ENCODE measurements at regions not wholly inside any gene's neighbourhood (a gene's known extent, or its start where the extent isn't known, plus 50 kb on each side); places are given as distances from the start of the nearest gene placed in this dataset.

- TF ChIP-seq POLR2A (IDR thresholded peaks at IDR 0.05) (no peak), CTCF (IDR thresholded peaks at IDR 0.05) (no peak), POLR2AphosphoS5 (IDR thresholded peaks at IDR 0.05; ENCODE audit: insufficient read depth in 1 of 2, low read depth in 1 of 2) (no peak)
- no peak overlapping the region for H3K4me3 ChIP-seq
- no peaks in the 10 kb centered on the region for H3K9me3 ChIP-seq
- H3K27me3 ChIP-seq, result no peaks in the 10 kb centered on the region
- no peaks in the 10 kb centered on the region for H3K4me1 ChIP-seq
- H3K27ac ChIP-seq, result no peak overlapping the region
- intact Hi-C loops (cut with DNase I), result no loop called here
- DNase-seq (ENCODE audit: extremely low spot score in 2 of 2), result no peak
- no peaks in the 10 kb centered on the region for H3K36me3 ChIP-seq
Observed at GRCh38 chr3:43962043-43962442, 271.3 kb downstream of the ABHD5 start.

GRCh38 chr3:43963208-43963607 is 272.5 kb downstream of the ABHD5 start:
- TF ChIP-seq POLR2AphosphoS5 (IDR thresholded peaks at IDR 0.05; ENCODE audit: insufficient read depth in 1 of 2, low read depth in 1 of 2), result no peak
- TF ChIP-seq POLR2A (IDR thresholded peaks at IDR 0.05), result no peak
- Histone ChIP-seq H3K36me3 (no peaks in the 10 kb centered on the region), H3K4me1 (no peaks in the 10 kb centered on the region), H3K27me3 (no peaks in the 10 kb centered on the region), H3K27ac (no peak overlapping the region), H3K9me3 (no peaks in the 10 kb centered on the region), H3K4me3 (no peak overlapping the region)
- DNase-seq (ENCODE audit: extremely low spot score in 2 of 2), result no peak
- intact Hi-C loops (cut with DNase I), result no loop called here

GRCh38 chr3:43964640-43965039 is 273.9 kb downstream of the ABHD5 start:
- DNase-seq (ENCODE audit: extremely low spot score in 2 of 2), result no peak
- no peak for TF ChIP-seq POLR2AphosphoS5 (IDR thresholded peaks at IDR 0.05; ENCODE audit: insufficient read depth in 1 of 2, low read depth in 1 of 2)
- Histone ChIP-seq H3K36me3 (no peaks in the 10 kb centered on the region), H3K27ac (no peak overlapping the region), H3K9me3 (no peaks in the 10 kb centered on the region), H3K27me3 (no peaks in the 10 kb centered on the region), H3K4me3 (no peak overlapping the region), H3K4me1 (no peaks in the 10 kb centered on the region)
- intact Hi-C loops (cut with DNase I), result no loop called here

- H3K27me3 ChIP-seq, result no peaks in the 10 kb centered on the region
- DNase-seq (ENCODE audit: extremely low spot score in 2 of 2), result no peak
- H3K4me3 ChIP-seq, result no peak overlapping the region
- H3K9me3 ChIP-seq, result no peaks in the 10 kb centered on the region
- H3K4me1 ChIP-seq, result no peaks in the 10 kb centered on the region
- TF ChIP-seq CTCF (IDR thresholded peaks at IDR 0.05) (no peak), POLR2A (IDR thresholded peaks at IDR 0.05) (no peak), POLR2AphosphoS5 (IDR thresholded peaks at IDR 0.05; ENCODE audit: insufficient read depth in 1 of 2, low read depth in 1 of 2) (no peak)
- no peak overlapping the region for H3K27ac ChIP-seq
- H3K36me3 ChIP-seq, result no peaks in the 10 kb centered on the region
- intact Hi-C loops (cut with DNase I), result no loop called here
Observed at GRCh38 chr3:43965656-43966055, 274.9 kb downstream of the ABHD5 start.

- Histone ChIP-seq H3K27ac (no peak overlapping the region), H3K4me3 (no peak overlapping the region), H3K4me1 (no peaks in the 10 kb centered on the region), H3K9me3 (no peaks in the 10 kb centered on the region), H3K36me3 (no peaks in the 10 kb centered on the region), H3K27me3 (no peaks in the 10 kb centered on the region)
- DNase-seq (ENCODE audit: extremely low spot score in 2 of 2), result no peak
- TF ChIP-seq CTCF (IDR thresholded peaks at IDR 0.05) (no peak), POLR2AphosphoS5 (IDR thresholded peaks at IDR 0.05; ENCODE audit: insufficient read depth in 1 of 2, low read depth in 1 of 2) (no peak), POLR2A (IDR thresholded peaks at IDR 0.05) (no peak)
- intact Hi-C loops (cut with DNase I), result no loop called here
Observed at GRCh38 chr3:43966126-43966525, 275.4 kb downstream of the ABHD5 start.

- no peak overlapping the region for H3K4me3 ChIP-seq
- no peak for DNase-seq (ENCODE audit: extremely low spot score in 2 of 2)
- no peaks in the 10 kb centered on the region for H3K27me3 ChIP-seq
- no peak overlapping the region for H3K27ac ChIP-seq
- H3K36me3 ChIP-seq, result no peaks in the 10 kb centered on the region
- intact Hi-C loops (cut with DNase I), result no loop called here
- no peaks in the 10 kb centered on the region for H3K4me1 ChIP-seq
- H3K9me3 ChIP-seq, result no peaks in the 10 kb centered on the region
- TF ChIP-seq POLR2A (IDR thresholded peaks at IDR 0.05) (no peak), POLR2AphosphoS5 (IDR thresholded peaks at IDR 0.05; ENCODE audit: insufficient read depth in 1 of 2, low read depth in 1 of 2) (no peak), CTCF (IDR thresholded peaks at IDR 0.05) (no peak)
Observed at GRCh38 chr3:43966530-43966929, 275.2 kb upstream of the TOPAZ1 start.

Data from vagina (tissue), 2 donors.